H9 (cell line): ENCODE measurements at regions not wholly inside any gene's neighbourhood (a gene's known extent, or its start where the extent isn't known, plus 50 kb on each side); places are given as distances from the start of the nearest gene placed in this dataset.

ENCODE experiments used
- DNase-seq: peaks from one replicate; pipeline ENCODE4 v3.0.0-alpha.2; 2017
- H2AFZ ChIP-seq: one replicate; pipeline ENCODE4 v1.6.1; 2013; ENCODE audit warnings: mild to moderate bottlenecking, low read length, control low read depth, moderate library complexity
- H2AK5ac ChIP-seq: 2 replicates; pipeline ENCODE4 v1.6.1; 2013; ENCODE audit warnings: low read length, control low read depth, mixed read lengths; ENCODE audit not compliant: insufficient read length
- H2BK120ac ChIP-seq: one replicate; pipeline ENCODE4 v1.6.1; 2013; ENCODE audit warnings: low read depth, mild to moderate bottlenecking, low read length, control low read depth, inconsistent platforms; ENCODE audit not compliant: poor library complexity, severe bottlenecking
- H2BK12ac ChIP-seq: 2 replicates; pipeline ENCODE4 v1.6.1; 2013; ENCODE audit warnings: low read length, control low read depth, mixed read lengths, low read depth; ENCODE audit not compliant: insufficient read length
- H2BK15ac ChIP-seq: 2 replicates; pipeline ENCODE4 v1.6.1; 2013; ENCODE audit warnings: low read depth, low read length, control low read depth
- H2BK20ac ChIP-seq: one replicate; pipeline ENCODE4 v1.6.1; 2013; ENCODE audit warnings: low read depth, mild to moderate bottlenecking, low read length, control low read depth, inconsistent platforms; ENCODE audit not compliant: poor library complexity, severe bottlenecking
- H2BK5ac ChIP-seq: 2 replicates; pipeline ENCODE4 v1.6.1; 2013; ENCODE audit warnings: low read length, control low read depth, mixed read lengths; ENCODE audit not compliant: insufficient read length
- H3K14ac ChIP-seq: 2 replicates; pipeline ENCODE4 v1.6.1; 2013; ENCODE audit warnings: low read length, control low read depth; ENCODE audit not compliant: insufficient read depth
- H3K18ac ChIP-seq: 2 replicates; pipeline ENCODE4 v1.6.1; 2013; ENCODE audit warnings: low read depth, mild to moderate bottlenecking, mixed read lengths, low read length, control low read depth; ENCODE audit not compliant: insufficient read length
- H3K23ac ChIP-seq: 2 replicates; pipeline ENCODE4 v1.6.1; 2013; ENCODE audit warnings: low read length, control low read depth, mixed read lengths, low read depth; ENCODE audit not compliant: insufficient read length
- H3K23me2 ChIP-seq: 2 replicates; pipeline ENCODE4 v1.6.1; 2013; ENCODE audit warnings: low read depth, mild to moderate bottlenecking, mixed read lengths, low read length, control low read depth; ENCODE audit not compliant: insufficient read length, poor library complexity, severe bottlenecking
- H3K27ac ChIP-seq: 2 replicates; pipeline ENCODE4 v1.5.1; 2013; ENCODE audit warnings: low read length, control low read depth, mixed read lengths, low read depth; ENCODE audit not compliant: insufficient read length
- H3K27me3 ChIP-seq: 2 replicates; pipeline ENCODE4 v1.6.1; 2013; ENCODE audit warnings: low read length, control low read depth, inconsistent platforms; ENCODE audit not compliant: insufficient read depth
- H3K4ac ChIP-seq: 2 replicates; pipeline ENCODE4 v1.6.1; 2013; ENCODE audit warnings: low read depth, mild to moderate bottlenecking, control low read depth, inconsistent platforms, low read length, moderate library complexity
- H3K4me1 ChIP-seq: 2 replicates; pipeline ENCODE4 v1.6.1; 2013; ENCODE audit warnings: low read length, control low read depth, inconsistent platforms; ENCODE audit not compliant: insufficient read depth
- H3K4me2 ChIP-seq: 2 replicates; pipeline ENCODE4 v1.6.1; 2013; ENCODE audit warnings: low read length, control low read depth, mixed read lengths; ENCODE audit not compliant: insufficient read length, insufficient read depth
- H3K56ac ChIP-seq: 2 replicates; pipeline ENCODE4 v1.6.1; 2013; ENCODE audit warnings: low read depth, mild to moderate bottlenecking, mixed read lengths, low read length, control low read depth; ENCODE audit not compliant: insufficient read length
- H3K79me1 ChIP-seq: 2 replicates; pipeline ENCODE4 v1.6.1; 2013; ENCODE audit warnings: low read depth, mild to moderate bottlenecking, moderate library complexity, low read length, control low read depth, inconsistent platforms; ENCODE audit not compliant: insufficient read depth, poor library complexity, severe bottlenecking
- H3K79me2 ChIP-seq: 2 replicates; pipeline ENCODE4 v1.6.1; 2013; ENCODE audit warnings: low read length, control low read depth, inconsistent platforms; ENCODE audit not compliant: insufficient read depth
- H3K9ac ChIP-seq: 2 replicates; pipeline ENCODE4 v1.6.1; 2013; ENCODE audit warnings: low read length, control low read depth, mixed read lengths; ENCODE audit not compliant: insufficient read length; ENCODE audit errors: extremely low read depth
- H3K9me3 ChIP-seq: one replicate; pipeline ENCODE4 v1.6.1; 2013; ENCODE audit warnings: low read depth, low read length, inconsistent platforms; ENCODE audit not compliant: control insufficient read depth
- H3T11ph ChIP-seq: one replicate; pipeline ENCODE4 v1.6.1; 2013; ENCODE audit warnings: mild to moderate bottlenecking, low read length, control low read depth, inconsistent platforms
- H4K20me1 ChIP-seq: one replicate; pipeline ENCODE4 v1.6.1; 2013; ENCODE audit not compliant: control insufficient read depth, insufficient read length, insufficient read depth
- H4K5ac ChIP-seq: 2 replicates; pipeline ENCODE4 v1.6.1; 2013; ENCODE audit warnings: low read depth, mild to moderate bottlenecking, mixed read lengths, low read length, control low read depth; ENCODE audit not compliant: insufficient read length
- H4K8ac ChIP-seq: replicated peaks from 2 replicates; pipeline ENCODE4 v1.6.1; 2013; ENCODE audit warnings: low read length, control low read depth, mixed read lengths, low read depth; ENCODE audit not compliant: insufficient read length
- H4K91ac ChIP-seq: 2 replicates; pipeline ENCODE4 v1.6.1; 2013; ENCODE audit warnings: low read depth, mild to moderate bottlenecking, moderate library complexity, mixed read lengths, low read length, control low read depth; ENCODE audit not compliant: insufficient read length
- H3K27ac Mint-ChIP-seq, 3 experiments: 2 replicates in 2 of 3; 3 replicates in 1 of 3; pipeline ENCODE4 v1.8.0; 2020 to 2021; ENCODE audit warnings: mixed read lengths in 3 of 3, mild to moderate bottlenecking in 1 of 3, moderate library complexity in 1 of 3
- H3K27me3 Mint-ChIP-seq: 2 replicates; pipeline ENCODE4 v1.8.0; 2021; ENCODE audit warnings: low read depth, mild to moderate bottlenecking, moderate library complexity, mixed read lengths
- H3K36me3 Mint-ChIP-seq, 3 experiments: 2 replicates in 2 of 3; 3 replicates in 1 of 3; pipeline ENCODE4 v1.8.0; 2020 to 2021; ENCODE audit warnings: low read depth in 3 of 3, mixed read lengths in 3 of 3; ENCODE audit not compliant: insufficient read depth in 1 of 3
- H3K4me1 Mint-ChIP-seq, 2 experiments: 2 replicates each; pipeline ENCODE4 v1.8.0; 2020; ENCODE audit warnings: mixed read lengths in 2 of 2
- H3K4me3 Mint-ChIP-seq, 2 experiments: 2 replicates in 1 of 2; 3 replicates in 1 of 2; pipeline ENCODE4 v1.8.0; 2020 to 2021; ENCODE audit warnings: mild to moderate bottlenecking in 2 of 2, mixed read lengths in 2 of 2, moderate library complexity in 1 of 2
- H3K9me3 Mint-ChIP-seq, 2 experiments: 2 replicates in 1 of 2; 3 replicates in 1 of 2; pipeline ENCODE4 v1.8.0; 2020; ENCODE audit warnings: mild to moderate bottlenecking in 2 of 2, mixed read lengths in 2 of 2, moderate library complexity in 1 of 2
- CTCF ChIP-seq: fragments of 200-600 bp; sonication (generic); conservative IDR thresholded peaks from 3 replicates; pipeline ENCODE4 v1.8.0; 2021; ENCODE audit warnings: antibody characterized with exemption, mild to moderate bottlenecking
- WGBS: extraction: QIAGEN DNeasy Blood & Tissue Kit; methylation state at CpG from one replicate; pipeline ENCODE4 v1.1.7; 2013; ENCODE audit warnings: missing lambda C conversion rate, low lambda C conversion rate, mixed read lengths; ENCODE audit not compliant: insufficient read length; ENCODE audit errors: extremely low coverage; 5-methylcytosine and 5-hydroxymethylcytosine counted together

- no peak overlapping the region for H2AFZ ChIP-seq
- no peak overlapping the region for H3K4ac ChIP-seq
- H3K79me2 ChIP-seq: no peaks in the 10 kb centered on the region
- H4K5ac ChIP-seq: no peak overlapping the region
- no peaks in the 10 kb centered on the region for H3K79me1 ChIP-seq
- Mint-ChIP-seq H3K27ac (no peak overlapping the region), H3K27me3 (no peaks in the 10 kb centered on the region), H3K4me1 (no peaks in the 10 kb centered on the region), H3K9me3 (no peaks in the 10 kb centered on the region), H3K4me3 (no peak overlapping the region), H3K36me3 (no peaks in the 10 kb centered on the region; a peak in 1 of 7 replicates)
- H2BK15ac ChIP-seq: no peak overlapping the region
- no peak overlapping the region for H3K23ac ChIP-seq
- H3K9ac ChIP-seq: no peak overlapping the region
- no peak overlapping the region for H3K56ac ChIP-seq
- H3K27me3 ChIP-seq: no peaks in the 10 kb centered on the region
- H2BK20ac ChIP-seq: no peak overlapping the region
- H3K4me1 ChIP-seq: no peaks in the 10 kb centered on the region
- H3K9me3 ChIP-seq: no peaks in the 10 kb centered on the region
- WGBS: no CpG with 5 or more reads among the region's 4 CpGs
- no peak overlapping the region for H3K4me2 ChIP-seq
- no peaks in the 10 kb centered on the region for H4K20me1 ChIP-seq
- no peak overlapping the region for H2BK12ac ChIP-seq
- H2BK5ac ChIP-seq: no peak overlapping the region
- no peak overlapping the region for H4K91ac ChIP-seq
- no peak overlapping the region for H4K8ac ChIP-seq
- no peak overlapping the region for H3T11ph ChIP-seq
- TF ChIP-seq CTCF: no peak
- H3K18ac ChIP-seq: no peak overlapping the region
- no peak overlapping the region for H2BK120ac ChIP-seq
- no peaks in the 10 kb centered on the region for H3K23me2 ChIP-seq
- DNase-seq: no peak
- no peak overlapping the region for H3K27ac ChIP-seq
- H2AK5ac ChIP-seq: no peak overlapping the region
- H3K14ac ChIP-seq: no peak overlapping the region
Observed at GRCh38 chr5:156230887-156231286, 96.1 kb upstream of the SGCD start.
